Endothelial cell of hepatic sinusoid (primary cell): ENCODE measurements at regions not wholly inside any gene's neighbourhood (a gene's known extent, or its start where the extent isn't known, plus 50 kb on each side); places are given as distances from the start of the nearest gene placed in this dataset.
"Not testable (repeated sequence)": the region's sequence is repeated elsewhere in the genome, so short reads cannot be mapped to it uniquely, and the experiment has no call there.

Experiments
- in situ Hi-C: cut with HindIII; loops from 2 replicates; pipeline ENCODE4 v1.10.0; 2017; ENCODE audit warnings: low sequenced_read_pairs

- in situ Hi-C loops, result no loop called here
Measured at GRCh38 chr6:78770765-78771164, 96.6 kb upstream of the IRAK1BP1 start.

GRCh38 chr6:78771586-78771985 lies 95.8 kb upstream of the IRAK1BP1 start:
- in situ Hi-C loops, result no loop called here

- in situ Hi-C loops, result no loop called here
Measured at GRCh38 chr6:78781001-78781400, 86.3 kb upstream of the IRAK1BP1 start.

GRCh38 chr6:78783366-78783765 lies 84.0 kb upstream of the IRAK1BP1 start:
- in situ Hi-C loops, result not testable (repeated sequence)

- in situ Hi-C loops, result no loop called here
Measured at GRCh38 chr6:78797270-78797669, 70.1 kb upstream of the IRAK1BP1 start.

- in situ Hi-C loops, result no loop called here
Measured at GRCh38 chr6:78799682-78800081, 67.7 kb upstream of the IRAK1BP1 start.

- in situ Hi-C loops, result not testable (repeated sequence)
Measured at GRCh38 chr6:78806792-78807191, 60.6 kb upstream of the IRAK1BP1 start.

- in situ Hi-C loops, result not testable (repeated sequence)
Measured at GRCh38 chr6:78807655-78808355, 59.5 kb upstream of the IRAK1BP1 start.

GRCh38 chr6:78808356-78808891 lies 58.9 kb upstream of the IRAK1BP1 start:
- in situ Hi-C loops, result no loop called here

- in situ Hi-C loops, result no loop called here
Measured at GRCh38 chr6:78808933-78809332, 58.4 kb upstream of the IRAK1BP1 start.

- in situ Hi-C loops, result no loop called here
Measured at GRCh38 chr6:78810146-78810545, 57.2 kb upstream of the IRAK1BP1 start.

GRCh38 chr6:78810698-78811097 lies 56.7 kb upstream of the IRAK1BP1 start:
- in situ Hi-C loops, result no loop called here
